Liver (tissue), 2 donors: ENCODE measurements at regions not wholly inside any gene's neighbourhood (a gene's known extent, or its start where the extent isn't known, plus 50 kb on each side); places are given as distances from the start of the nearest gene placed in this dataset.

Experiments
- TF ChIP-seq, protein P1 (sequence below): fragments of 150-350 bp; IDR thresholded peaks from 2 replicates; pipeline ENCODE4 v1.5.1; 2017; ENCODE audit warnings: improper control_type of control experiment, low read depth, low read length; ENCODE audit not compliant: missing input control
- TF ChIP-seq, protein P2 (sequence below): IDR thresholded peaks from 2 replicates; pipeline ENCODE4 v1.6.1; 2016; ENCODE audit warnings: antibody characterized with exemption, mild to moderate bottlenecking
- donor health status: healthy.

DNA sequence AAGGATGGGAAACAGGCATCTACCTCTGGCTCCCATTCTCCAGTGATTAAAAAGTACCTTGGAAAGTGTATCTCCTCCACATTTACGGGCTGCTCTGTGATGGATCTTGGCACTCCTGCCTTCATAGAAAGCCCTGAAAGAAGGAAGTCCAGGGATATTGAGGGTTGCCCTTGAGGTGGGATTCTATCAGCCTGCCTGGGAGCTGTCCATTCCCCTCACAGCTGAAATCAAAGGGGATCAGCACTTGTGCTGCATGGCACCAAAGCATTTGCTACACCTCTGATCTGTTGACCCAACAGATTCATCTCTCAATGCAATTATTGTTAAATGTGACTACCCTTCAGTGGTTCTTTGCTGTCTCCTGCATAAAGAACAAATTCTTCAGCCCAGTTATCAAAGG, 442.0 kb upstream of the RUNX1 start:
- TF ChIP-seq, protein P1, sequence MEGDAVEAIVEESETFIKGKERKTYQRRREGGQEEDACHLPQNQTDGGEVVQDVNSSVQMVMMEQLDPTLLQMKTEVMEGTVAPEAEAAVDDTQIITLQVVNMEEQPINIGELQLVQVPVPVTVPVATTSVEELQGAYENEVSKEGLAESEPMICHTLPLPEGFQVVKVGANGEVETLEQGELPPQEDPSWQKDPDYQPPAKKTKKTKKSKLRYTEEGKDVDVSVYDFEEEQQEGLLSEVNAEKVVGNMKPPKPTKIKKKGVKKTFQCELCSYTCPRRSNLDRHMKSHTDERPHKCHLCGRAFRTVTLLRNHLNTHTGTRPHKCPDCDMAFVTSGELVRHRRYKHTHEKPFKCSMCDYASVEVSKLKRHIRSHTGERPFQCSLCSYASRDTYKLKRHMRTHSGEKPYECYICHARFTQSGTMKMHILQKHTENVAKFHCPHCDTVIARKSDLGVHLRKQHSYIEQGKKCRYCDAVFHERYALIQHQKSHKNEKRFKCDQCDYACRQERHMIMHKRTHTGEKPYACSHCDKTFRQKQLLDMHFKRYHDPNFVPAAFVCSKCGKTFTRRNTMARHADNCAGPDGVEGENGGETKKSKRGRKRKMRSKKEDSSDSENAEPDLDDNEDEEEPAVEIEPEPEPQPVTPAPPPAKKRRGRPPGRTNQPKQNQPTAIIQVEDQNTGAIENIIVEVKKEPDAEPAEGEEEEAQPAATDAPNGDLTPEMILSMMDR = no peak
- TF ChIP-seq, protein P2, sequence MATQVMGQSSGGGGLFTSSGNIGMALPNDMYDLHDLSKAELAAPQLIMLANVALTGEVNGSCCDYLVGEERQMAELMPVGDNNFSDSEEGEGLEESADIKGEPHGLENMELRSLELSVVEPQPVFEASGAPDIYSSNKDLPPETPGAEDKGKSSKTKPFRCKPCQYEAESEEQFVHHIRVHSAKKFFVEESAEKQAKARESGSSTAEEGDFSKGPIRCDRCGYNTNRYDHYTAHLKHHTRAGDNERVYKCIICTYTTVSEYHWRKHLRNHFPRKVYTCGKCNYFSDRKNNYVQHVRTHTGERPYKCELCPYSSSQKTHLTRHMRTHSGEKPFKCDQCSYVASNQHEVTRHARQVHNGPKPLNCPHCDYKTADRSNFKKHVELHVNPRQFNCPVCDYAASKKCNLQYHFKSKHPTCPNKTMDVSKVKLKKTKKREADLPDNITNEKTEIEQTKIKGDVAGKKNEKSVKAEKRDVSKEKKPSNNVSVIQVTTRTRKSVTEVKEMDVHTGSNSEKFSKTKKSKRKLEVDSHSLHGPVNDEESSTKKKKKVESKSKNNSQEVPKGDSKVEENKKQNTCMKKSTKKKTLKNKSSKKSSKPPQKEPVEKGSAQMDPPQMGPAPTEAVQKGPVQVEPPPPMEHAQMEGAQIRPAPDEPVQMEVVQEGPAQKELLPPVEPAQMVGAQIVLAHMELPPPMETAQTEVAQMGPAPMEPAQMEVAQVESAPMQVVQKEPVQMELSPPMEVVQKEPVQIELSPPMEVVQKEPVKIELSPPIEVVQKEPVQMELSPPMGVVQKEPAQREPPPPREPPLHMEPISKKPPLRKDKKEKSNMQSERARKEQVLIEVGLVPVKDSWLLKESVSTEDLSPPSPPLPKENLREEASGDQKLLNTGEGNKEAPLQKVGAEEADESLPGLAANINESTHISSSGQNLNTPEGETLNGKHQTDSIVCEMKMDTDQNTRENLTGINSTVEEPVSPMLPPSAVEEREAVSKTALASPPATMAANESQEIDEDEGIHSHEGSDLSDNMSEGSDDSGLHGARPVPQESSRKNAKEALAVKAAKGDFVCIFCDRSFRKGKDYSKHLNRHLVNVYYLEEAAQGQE = no peak
